Karpas-422 (cell line): ENCODE measurements at regions not wholly inside any gene's neighbourhood (a gene's known extent, or its start where the extent isn't known, plus 50 kb on each side); places are given as distances from the start of the nearest gene placed in this dataset.

Experiments
- DNase-seq: peaks from one replicate; pipeline ENCODE4 v3.0.0-alpha.2; 2015
- H2AFZ ChIP-seq: fragments of 200-600 bp; sonication (generic); 2 replicates; pipeline ENCODE4 v1.6.1; 2014; ENCODE audit warnings: antibody characterized with exemption, low read length, mixed read lengths
- H3K27ac ChIP-seq: fragments of 200-600 bp; sonication (generic); 2 replicates; pipeline ENCODE4 v1.5.1; 2014; ENCODE audit warnings: mild to moderate bottlenecking, low read length, moderate library complexity
- H3K27me3 ChIP-seq: fragments of 200-600 bp; sonication (generic); 2 replicates; pipeline ENCODE4 v1.6.1; 2014; ENCODE audit warnings: low read length, mixed read lengths
- H3K36me3 ChIP-seq: fragments of 200-600 bp; sonication (generic); 2 replicates; pipeline ENCODE4 v1.6.1; 2014; ENCODE audit warnings: low read length, mixed read lengths; ENCODE audit not compliant: insufficient read depth
- H3K4me1 ChIP-seq: fragments of 200-600 bp; sonication (generic); 2 replicates; pipeline ENCODE4 v1.6.1; 2014; ENCODE audit warnings: mild to moderate bottlenecking, low read length, mixed read lengths
- H3K4me2 ChIP-seq: fragments of 200-600 bp; sonication (generic); 2 replicates; pipeline ENCODE4 v1.6.1; 2014; ENCODE audit warnings: low read length, low read depth, mild to moderate bottlenecking; ENCODE audit not compliant: poor library complexity, severe bottlenecking
- H3K4me3 ChIP-seq: fragments of 200-600 bp; sonication (generic); 2 replicates; pipeline ENCODE4 v1.5.1; 2014; ENCODE audit warnings: mild to moderate bottlenecking, antibody characterized with exemption, low read length, mixed read lengths
- H3K79me2 ChIP-seq: fragments of 200-600 bp; sonication (generic); 2 replicates; pipeline ENCODE4 v1.6.1; 2014; ENCODE audit warnings: mild to moderate bottlenecking, low read length, mixed read lengths
- H3K9ac ChIP-seq: fragments of 200-600 bp; sonication (generic); 2 replicates; pipeline ENCODE4 v1.6.0; 2014; ENCODE audit warnings: low read length
- H3K9me2 ChIP-seq: fragments of 200-600 bp; sonication (generic), shearing (Covaris generic); replicated peaks from 2 replicates; pipeline ENCODE4 v1.6.0; 2014; ENCODE audit warnings: mild to moderate bottlenecking, low read length, moderate library complexity; ENCODE audit not compliant: insufficient read depth
- H3K9me3 ChIP-seq: fragments of 300-700, 200-600 bp; sonication (generic); 2 replicates; pipeline ENCODE4 v1.6.1; 2014; ENCODE audit warnings: low read length, mixed read lengths
- H4K20me1 ChIP-seq: fragments of 200-600 bp; sonication (generic); 2 replicates; pipeline ENCODE4 v1.6.1; 2014; ENCODE audit warnings: mild to moderate bottlenecking, antibody characterized with exemption, low read length, low read depth; ENCODE audit not compliant: insufficient read depth

DNA sequence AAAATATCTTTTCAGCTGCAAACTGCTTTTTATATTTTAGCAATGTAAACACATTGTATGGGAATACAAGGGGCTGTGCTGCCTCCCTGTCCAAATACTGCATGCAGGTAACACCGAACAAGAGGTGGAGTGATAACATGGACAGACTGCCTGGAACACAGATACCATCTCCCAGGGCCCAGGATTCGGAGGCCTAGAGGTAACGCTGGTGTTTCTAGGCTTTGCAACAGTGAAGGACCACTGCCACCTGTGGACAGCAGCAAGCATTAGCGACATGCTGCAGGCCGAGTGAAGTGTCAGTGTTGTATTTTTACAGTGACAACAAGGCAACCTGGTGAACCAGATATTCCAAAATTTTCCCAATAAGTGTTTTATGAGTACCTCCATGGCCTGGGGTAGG is 379.1 kb downstream of the DMRT2 start:
- Histone ChIP-seq H3K27me3 (no peaks in the 10 kb centered on the region; the same call in 1 of the 2 replicates), H4K20me1 (no peaks in the 10 kb centered on the region), H3K27ac (no peak overlapping the region), H2AFZ (no peak overlapping the region), H3K79me2 (no peaks in the 10 kb centered on the region), H3K36me3 (no peaks in the 10 kb centered on the region), H3K9ac (no peak overlapping the region), H3K4me1 (no peaks in the 10 kb centered on the region), H3K9me3 (no peaks in the 10 kb centered on the region), H3K9me2 (no peaks in the 10 kb centered on the region), H3K4me3 (no peak overlapping the region), H3K4me2 (no peak overlapping the region)
- peak; percentile 55 for DNase-seq

DNA sequence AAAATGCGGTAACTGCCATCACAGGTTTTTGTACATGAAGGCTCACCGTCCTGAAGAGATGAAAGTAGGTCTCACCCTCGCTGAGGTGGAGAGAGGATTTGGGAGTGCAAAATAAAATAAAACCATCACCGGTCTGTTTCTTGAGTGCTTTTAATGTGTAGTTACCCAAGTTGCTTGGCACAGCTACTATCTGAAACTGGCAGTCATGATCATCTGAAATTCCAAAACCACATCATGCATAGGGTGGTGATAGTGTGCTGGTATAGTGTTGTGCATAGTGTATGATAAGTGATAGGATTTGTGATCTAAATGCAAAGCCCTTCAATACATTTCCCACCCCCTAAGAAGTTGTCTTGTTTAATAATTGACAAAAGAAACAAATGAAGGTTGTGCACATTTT is 381.3 kb downstream of the DMRT2 start:
- H3K4me2 ChIP-seq = no peak overlapping the region
- no peaks in the 10 kb centered on the region for H3K9me2 ChIP-seq
- no peaks in the 10 kb centered on the region for H3K9me3 ChIP-seq
- no peak overlapping the region for H3K4me3 ChIP-seq
- no peaks in the 10 kb centered on the region for H3K36me3 ChIP-seq
- H3K27ac ChIP-seq = no peak overlapping the region
- no peak overlapping the region for H2AFZ ChIP-seq
- H3K9ac ChIP-seq = no peak overlapping the region
- H4K20me1 ChIP-seq = no peaks in the 10 kb centered on the region
- no peaks in the 10 kb centered on the region for H3K79me2 ChIP-seq
- no peaks in the 10 kb centered on the region for H3K27me3 ChIP-seq
- H3K4me1 ChIP-seq = no peaks in the 10 kb centered on the region
- DNase-seq = no peak

GRCh38 chr9:1434052-1434767 is 384.1 kb downstream of the DMRT2 start:
- no peaks in the 10 kb centered on the region for H3K9me2 ChIP-seq
- no peak overlapping the region for H3K27ac ChIP-seq
- H3K4me1 ChIP-seq = no peaks in the 10 kb centered on the region
- H3K36me3 ChIP-seq = no peaks in the 10 kb centered on the region
- no peak overlapping the region for H3K4me2 ChIP-seq
- no peak overlapping the region for H3K4me3 ChIP-seq
- no peaks in the 10 kb centered on the region for H3K79me2 ChIP-seq
- no peak for DNase-seq
- no peaks in the 10 kb centered on the region for H4K20me1 ChIP-seq
- no peaks in the 10 kb centered on the region for H3K27me3 ChIP-seq
- no peak overlapping the region for H3K9ac ChIP-seq
- no peaks in the 10 kb centered on the region for H3K9me3 ChIP-seq
- H2AFZ ChIP-seq = no peak overlapping the region

DNA sequence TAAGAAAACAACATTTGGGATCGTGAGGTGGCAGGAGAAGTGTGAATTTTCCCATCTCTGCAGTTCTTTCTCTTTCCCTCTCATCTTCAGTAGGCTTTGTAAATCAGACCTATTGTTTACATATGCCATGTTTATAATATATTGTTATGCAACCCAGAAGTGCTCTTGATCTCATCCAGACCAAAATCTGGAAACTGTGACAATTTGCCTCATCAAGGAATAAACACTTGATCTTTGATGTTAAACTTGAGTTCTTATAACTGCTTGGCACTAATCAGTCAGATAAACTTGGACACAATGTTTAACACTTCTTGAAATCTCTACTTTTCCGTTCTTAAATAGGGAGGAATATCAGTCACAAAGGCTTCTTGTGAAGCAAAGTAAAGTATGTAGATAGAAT is 384.7 kb downstream of the DMRT2 start:
- Histone ChIP-seq H3K4me3 (no peak overlapping the region), H3K4me2 (no peak overlapping the region), H3K79me2 (no peaks in the 10 kb centered on the region), H3K9me2 (no peaks in the 10 kb centered on the region), H3K27me3 (no peaks in the 10 kb centered on the region), H2AFZ (no peak overlapping the region), H3K4me1 (no peaks in the 10 kb centered on the region), H3K27ac (no peak overlapping the region), H3K9ac (no peak overlapping the region), H3K36me3 (no peaks in the 10 kb centered on the region), H3K9me3 (no peaks in the 10 kb centered on the region), H4K20me1 (no peaks in the 10 kb centered on the region)
- DNase-seq = no peak

- H4K20me1 ChIP-seq = no peaks in the 10 kb centered on the region
- H3K4me1 ChIP-seq = no peaks in the 10 kb centered on the region
- no peaks in the 10 kb centered on the region for H3K9me2 ChIP-seq
Observed at GRCh38 chr9:1440256-1440655, 390.1 kb downstream of the DMRT2 start.

GRCh38 chr9:1442105-1442504 is 391.9 kb downstream of the DMRT2 start:
- Histone ChIP-seq H3K4me1 (no peaks in the 10 kb centered on the region), H3K4me3 (no peak overlapping the region), H3K36me3 (no peaks in the 10 kb centered on the region), H3K27me3 (no peaks in the 10 kb centered on the region), H3K27ac (no peak overlapping the region), H3K9ac (no peak overlapping the region), H3K4me2 (no peak overlapping the region), H4K20me1 (no peaks in the 10 kb centered on the region), H2AFZ (no peak overlapping the region), H3K9me3 (no peaks in the 10 kb centered on the region), H3K79me2 (no peaks in the 10 kb centered on the region), H3K9me2 (no peaks in the 10 kb centered on the region)
- DNase-seq = no peak

More at GRCh38 chr9:1440256-1440655, 390.1 kb downstream of the DMRT2 start:
- Histone ChIP-seq H3K36me3 (no peaks in the 10 kb centered on the region), H2AFZ (no peak overlapping the region), H3K9ac (no peak overlapping the region), H3K27me3 (no peaks in the 10 kb centered on the region), H3K79me2 (no peaks in the 10 kb centered on the region), H3K27ac (no peak overlapping the region), H3K4me2 (no peak overlapping the region), H3K4me3 (no peak overlapping the region), H3K9me3 (no peaks in the 10 kb centered on the region)
- DNase-seq = no peak

GRCh38 chr9:1443450-1443849 is 393.3 kb downstream of the DMRT2 start:
- no peaks in the 10 kb centered on the region for H3K9me3 ChIP-seq
- no peaks in the 10 kb centered on the region for H4K20me1 ChIP-seq
- no peak overlapping the region for H3K4me3 ChIP-seq
- no peaks in the 10 kb centered on the region for H3K79me2 ChIP-seq
- H3K36me3 ChIP-seq = no peaks in the 10 kb centered on the region
- DNase-seq = peak; percentile 51
- H3K27ac ChIP-seq = no peak overlapping the region
- H3K9me2 ChIP-seq = no peaks in the 10 kb centered on the region
- H3K9ac ChIP-seq = no peak overlapping the region
- H3K4me1 ChIP-seq = no peaks in the 10 kb centered on the region
- no peaks in the 10 kb centered on the region for H3K27me3 ChIP-seq
- no peak overlapping the region for H2AFZ ChIP-seq
- no peak overlapping the region for H3K4me2 ChIP-seq

GRCh38 chr9:1446671-1447070 is 396.5 kb downstream of the DMRT2 start:
- Histone ChIP-seq H3K9ac (no peak overlapping the region), H2AFZ (no peak overlapping the region), H3K4me1 (no peaks in the 10 kb centered on the region), H3K4me2 (no peak overlapping the region), H3K9me3 (no peaks in the 10 kb centered on the region), H3K79me2 (no peaks in the 10 kb centered on the region), H3K4me3 (no peak overlapping the region), H3K9me2 (no peaks in the 10 kb centered on the region), H3K27me3 (no peaks in the 10 kb centered on the region), H3K27ac (no peak overlapping the region), H3K36me3 (no peaks in the 10 kb centered on the region), H4K20me1 (no peaks in the 10 kb centered on the region)
- DNase-seq = no peak
